ENCODE measurements at regions not wholly inside any gene's neighbourhood (a gene's known extent, or its start where the extent isn't known, plus 50 kb on each side); places are given as distances from the start of the nearest gene placed in this dataset.

GRCh38 chr5:169369130-169369529, 68.2 kb upstream of the SLIT3 start:
- no peak overlapping the region for H3K4me3 ChIP-seq (ENCODE audit: low read depth, low read length)
- DNase-seq (ENCODE audit: low read depth, low spot score): no peak
- TF ChIP-seq, protein P1, sequence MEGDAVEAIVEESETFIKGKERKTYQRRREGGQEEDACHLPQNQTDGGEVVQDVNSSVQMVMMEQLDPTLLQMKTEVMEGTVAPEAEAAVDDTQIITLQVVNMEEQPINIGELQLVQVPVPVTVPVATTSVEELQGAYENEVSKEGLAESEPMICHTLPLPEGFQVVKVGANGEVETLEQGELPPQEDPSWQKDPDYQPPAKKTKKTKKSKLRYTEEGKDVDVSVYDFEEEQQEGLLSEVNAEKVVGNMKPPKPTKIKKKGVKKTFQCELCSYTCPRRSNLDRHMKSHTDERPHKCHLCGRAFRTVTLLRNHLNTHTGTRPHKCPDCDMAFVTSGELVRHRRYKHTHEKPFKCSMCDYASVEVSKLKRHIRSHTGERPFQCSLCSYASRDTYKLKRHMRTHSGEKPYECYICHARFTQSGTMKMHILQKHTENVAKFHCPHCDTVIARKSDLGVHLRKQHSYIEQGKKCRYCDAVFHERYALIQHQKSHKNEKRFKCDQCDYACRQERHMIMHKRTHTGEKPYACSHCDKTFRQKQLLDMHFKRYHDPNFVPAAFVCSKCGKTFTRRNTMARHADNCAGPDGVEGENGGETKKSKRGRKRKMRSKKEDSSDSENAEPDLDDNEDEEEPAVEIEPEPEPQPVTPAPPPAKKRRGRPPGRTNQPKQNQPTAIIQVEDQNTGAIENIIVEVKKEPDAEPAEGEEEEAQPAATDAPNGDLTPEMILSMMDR (IDR thresholded peaks at IDR 0.05; ENCODE audit: insufficient read depth, low read length, missing control alignments): no peak
- ChIA-PET POLR2A (no interaction called here), CTCF (no interaction called here)

- TF ChIP-seq, protein P1 (IDR thresholded peaks at IDR 0.05; ENCODE audit: insufficient read depth, low read length, missing control alignments): no peak
- ChIA-PET POLR2A (no interaction called here), CTCF (no interaction called here)
- no peak overlapping the region for H3K4me3 ChIP-seq (ENCODE audit: low read depth, low read length)
- no peak for DNase-seq (ENCODE audit: low read depth, low spot score)
Measured at GRCh38 chr5:169367861-169368260, 66.9 kb upstream of the SLIT3 start.

- POLR2A ChIA-PET: no interaction called here
- no peak overlapping the region for H3K4me3 ChIP-seq (ENCODE audit: low read depth, low read length)
- CTCF ChIA-PET: interaction anchor here (1.4 kb wide), 1 partner anchor 370 kb away, joined by 3 read pairs; no protein-coding TSS in a partner anchor
- TF ChIP-seq, protein P1 (IDR thresholded peaks at IDR 0.05; ENCODE audit: insufficient read depth, low read length, missing control alignments): no peak
- DNase-seq (ENCODE audit: low read depth, low spot score): no peak
Measured at GRCh38 chr5:169357291-169357690, 56.4 kb upstream of the SLIT3 start.

- no peak for DNase-seq (ENCODE audit: low read depth, low spot score)
- TF ChIP-seq, protein P1 (IDR thresholded peaks at IDR 0.05; ENCODE audit: insufficient read depth, low read length, missing control alignments): no peak
- ChIA-PET CTCF (interaction anchor here (1.4 kb wide), 1 partner anchor 369 kb away, joined by 3 read pairs; no protein-coding TSS in a partner anchor), POLR2A (no interaction called here)
- no peak overlapping the region for H3K4me3 ChIP-seq (ENCODE audit: low read depth, low read length)
Measured at GRCh38 chr5:169356811-169357210, 55.9 kb upstream of the SLIT3 start.

DNA sequence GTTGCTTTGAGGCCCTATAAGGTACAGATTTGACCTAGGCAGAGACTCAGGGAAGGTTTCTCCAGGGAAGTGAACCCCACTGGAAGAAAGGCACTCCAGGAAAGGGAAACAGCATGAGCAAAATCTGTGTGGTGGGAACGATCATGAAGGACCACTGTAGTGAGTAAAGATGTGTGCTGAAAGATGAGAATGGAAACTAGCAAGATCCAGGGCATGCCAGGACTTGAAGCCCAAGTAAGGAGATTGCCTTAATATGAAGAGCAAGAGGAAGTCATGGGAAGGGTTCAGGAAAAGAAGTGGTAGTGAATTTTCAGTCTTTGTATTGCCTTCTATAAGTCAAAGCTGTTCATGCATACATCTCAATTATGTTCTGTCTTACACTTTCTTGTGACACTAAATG, 55.2 kb upstream of the SLIT3 start:
- no peak overlapping the region for H3K4me3 ChIP-seq (ENCODE audit: low read depth, low read length)
- CTCF ChIA-PET: no interaction called here
- no peak for DNase-seq (ENCODE audit: low read depth, low spot score)
- POLR2A ChIA-PET: no interaction called here
- TF ChIP-seq, protein P1 (IDR thresholded peaks at IDR 0.05; ENCODE audit: insufficient read depth, low read length, missing control alignments): no peak

GRCh38 chr5:169354921-169355320, 54.0 kb upstream of the SLIT3 start:
- no peak overlapping the region for H3K4me3 ChIP-seq (ENCODE audit: low read depth, low read length)
- POLR2A ChIA-PET: no interaction called here
- DNase-seq (ENCODE audit: low read depth, low spot score): no peak
- TF ChIP-seq, protein P1 (IDR thresholded peaks at IDR 0.05; ENCODE audit: insufficient read depth, low read length, missing control alignments): no peak
- CTCF ChIA-PET: interaction anchor here (1.3 kb wide), 1 partner anchor 407 kb away, joined by 4 read pairs; no protein-coding TSS in a partner anchor

Measured in AG04449 (cell line).